ENCODE measurements at regions not wholly inside any gene's neighbourhood (a gene's known extent, or its start where the extent isn't known, plus 50 kb on each side); places are given as distances from the start of the nearest gene placed in this dataset.

DNA sequence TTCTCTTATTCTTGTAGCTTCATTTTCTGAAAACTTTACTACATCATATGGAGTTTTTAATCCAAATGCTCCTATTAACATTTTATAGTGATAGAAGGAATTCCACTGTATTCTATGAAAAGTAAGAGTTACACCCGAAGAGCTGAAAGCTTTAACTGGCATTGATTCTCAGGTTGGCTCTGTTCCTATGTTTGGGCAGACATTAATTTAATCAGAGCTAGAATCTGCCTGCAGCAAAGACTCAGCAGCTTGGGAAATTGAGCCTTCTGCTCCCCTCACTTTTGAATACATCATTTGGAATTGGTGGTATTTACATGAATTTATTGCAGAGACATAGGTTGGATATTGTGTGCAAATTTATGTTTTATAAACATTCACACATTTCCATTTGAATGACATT lies 1494.7 kb downstream of the CDH8 start:
- TF ChIP-seq POLR2A (IDR thresholded peaks at IDR 0.05; ENCODE audit: low read length) = no peak
- TF ChIP-seq GATA1 (IDR thresholded peaks at IDR 0.05; ENCODE audit: low read depth, low read length) = no peak
- DNase-seq = no peak

DNA sequence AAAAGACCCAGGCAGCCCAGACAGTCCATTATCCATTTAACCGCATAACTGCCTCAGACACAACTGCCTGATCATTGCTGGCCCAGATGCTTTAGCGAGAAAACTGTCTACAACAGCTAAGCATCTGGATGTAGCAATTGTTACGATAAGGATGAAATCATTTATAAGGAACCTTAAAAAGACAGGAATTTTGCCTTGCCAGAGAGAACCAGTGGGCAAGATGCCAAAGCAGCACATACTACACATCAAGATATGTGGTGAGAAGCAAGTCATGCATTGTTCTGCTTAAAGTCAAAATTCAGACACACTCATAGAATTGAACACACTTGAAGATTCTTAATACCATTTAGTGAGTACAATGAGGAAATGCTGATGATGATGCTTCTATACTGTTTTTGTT lies 1525.3 kb downstream of the CDH8 start:
- TF ChIP-seq GATA1 (IDR thresholded peaks at IDR 0.05; ENCODE audit: low read depth, low read length) (no peak), POLR2A (IDR thresholded peaks at IDR 0.05; ENCODE audit: low read length) (no peak)
- DNase-seq = no peak

DNA sequence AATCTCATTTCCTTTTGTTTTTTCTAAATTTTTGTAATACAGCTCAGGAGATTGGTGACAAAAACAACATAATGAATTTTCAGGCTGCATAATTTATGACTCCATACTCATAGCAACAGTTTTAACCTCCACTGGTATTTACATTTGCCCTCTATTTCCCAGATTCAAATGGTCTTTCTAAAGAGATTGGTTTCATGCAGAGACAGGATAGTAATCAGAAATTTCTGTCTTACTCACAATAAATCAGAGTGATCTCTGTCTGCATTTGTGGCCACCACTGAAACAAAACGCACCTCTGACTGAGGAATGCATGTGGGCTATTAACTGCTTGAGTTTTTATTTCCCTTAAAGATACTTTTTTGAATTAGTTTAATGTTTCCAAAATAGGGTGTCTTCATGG lies 1526.0 kb downstream of the CDH8 start:
- TF ChIP-seq GATA1 (IDR thresholded peaks at IDR 0.05; ENCODE audit: low read depth, low read length) = no peak
- no peak for TF ChIP-seq POLR2A (IDR thresholded peaks at IDR 0.05; ENCODE audit: low read length)
- no peak for DNase-seq

DNA sequence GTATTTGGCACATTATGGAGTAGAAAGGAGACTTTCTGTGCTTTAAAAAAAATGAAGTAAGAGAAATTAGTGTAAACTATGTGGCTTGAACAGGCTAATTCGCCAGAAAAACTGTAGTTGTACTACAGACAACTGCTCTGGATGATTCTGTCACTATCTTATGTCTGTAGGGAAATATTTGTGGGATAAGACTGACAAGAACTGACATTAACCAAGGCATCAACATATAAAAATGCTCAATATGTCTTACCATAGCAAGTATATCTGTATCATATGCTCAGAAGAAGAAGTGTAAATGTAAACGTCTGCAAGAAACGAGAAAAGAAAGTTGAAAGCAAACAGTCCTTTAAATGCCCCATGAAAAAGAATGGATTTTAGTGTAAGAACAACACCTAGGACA lies 1545.0 kb downstream of the CDH8 start:
- DNase-seq = no peak
- no peak for TF ChIP-seq GATA1 (IDR thresholded peaks at IDR 0.05; ENCODE audit: low read depth, low read length)
- TF ChIP-seq POLR2A (IDR thresholded peaks at IDR 0.05; ENCODE audit: low read length) = no peak

DNA sequence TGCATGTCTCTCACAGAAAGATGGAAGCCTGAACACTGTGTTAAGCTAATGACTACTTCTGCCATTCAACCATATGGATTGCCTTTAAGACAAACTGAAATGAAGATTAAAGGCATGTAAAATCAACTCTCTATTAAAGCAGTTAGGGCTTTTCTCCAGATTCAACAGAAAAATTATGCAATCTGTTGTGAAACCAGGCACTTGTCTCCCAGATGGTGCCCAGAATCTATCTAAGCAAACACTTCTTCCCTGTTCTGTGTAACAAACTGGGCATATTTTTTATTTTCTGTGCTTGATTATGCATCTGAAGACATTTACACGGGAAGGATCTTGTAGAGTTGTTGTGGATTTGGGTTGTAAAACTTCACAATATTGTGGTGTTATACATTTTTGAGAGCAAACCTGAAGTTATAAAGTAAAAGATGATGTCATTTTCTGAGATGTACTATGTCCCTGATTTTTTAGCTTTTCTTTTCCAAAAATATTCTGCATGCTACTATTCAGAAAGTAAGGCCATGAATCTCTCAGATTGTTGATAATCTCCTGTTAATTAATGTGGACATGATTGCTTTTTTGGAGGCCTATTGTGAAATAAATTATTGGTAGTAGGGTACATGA lies 1550.3 kb downstream of the CDH8 start:
- no peak for TF ChIP-seq POLR2A (IDR thresholded peaks at IDR 0.05; ENCODE audit: low read length)
- no peak for TF ChIP-seq GATA1 (IDR thresholded peaks at IDR 0.05; ENCODE audit: low read depth, low read length)

DNA sequence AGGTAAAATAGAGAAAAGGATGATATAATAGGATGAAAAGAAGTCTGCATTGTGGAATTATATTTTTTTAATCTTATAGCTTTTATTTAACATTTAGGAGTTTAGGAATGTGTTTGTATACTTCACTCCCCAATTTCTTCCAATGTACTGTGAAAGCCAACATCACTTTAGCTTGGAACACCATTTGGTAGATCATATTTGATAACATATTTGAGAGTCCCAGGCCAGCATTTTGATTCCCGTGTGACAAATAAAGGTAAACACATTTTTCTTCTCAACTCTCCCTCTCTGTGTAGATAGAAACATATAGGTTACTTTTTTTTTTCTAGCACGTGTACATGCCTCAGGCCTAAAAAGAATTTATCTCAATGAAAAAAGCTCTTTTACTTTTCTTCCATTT lies 1551.3 kb downstream of the CDH8 start:
- no peak for DNase-seq
- no peak for TF ChIP-seq POLR2A (IDR thresholded peaks at IDR 0.05; ENCODE audit: low read length)
- TF ChIP-seq GATA1 (IDR thresholded peaks at IDR 0.05; ENCODE audit: low read depth, low read length) = no peak

More for the DNA sequence above, 1550.3 kb downstream of the CDH8 start:
- no peak for DNase-seq

DNA sequence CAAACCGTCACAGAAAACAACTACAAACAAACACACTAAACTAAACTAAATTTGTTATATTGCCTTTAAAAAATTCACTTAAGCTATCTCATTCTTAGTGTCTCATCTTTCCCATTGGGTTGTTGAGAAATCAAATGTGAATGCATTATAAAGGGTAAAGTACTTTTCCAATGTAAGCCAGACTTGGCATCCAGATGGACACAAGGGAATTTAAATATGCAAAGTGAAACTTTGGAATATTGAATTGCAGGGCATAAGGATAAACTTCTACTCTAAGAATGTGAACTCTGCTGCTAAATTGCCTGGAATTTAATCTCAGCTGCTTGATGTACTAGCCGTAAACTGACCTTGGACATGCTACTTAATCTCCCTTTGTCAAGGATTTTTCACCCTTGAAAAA lies 1554.6 kb downstream of the CDH8 start:
- TF ChIP-seq POLR2A (IDR thresholded peaks at IDR 0.05; ENCODE audit: low read length) = no peak
- DNase-seq = no peak

DNA sequence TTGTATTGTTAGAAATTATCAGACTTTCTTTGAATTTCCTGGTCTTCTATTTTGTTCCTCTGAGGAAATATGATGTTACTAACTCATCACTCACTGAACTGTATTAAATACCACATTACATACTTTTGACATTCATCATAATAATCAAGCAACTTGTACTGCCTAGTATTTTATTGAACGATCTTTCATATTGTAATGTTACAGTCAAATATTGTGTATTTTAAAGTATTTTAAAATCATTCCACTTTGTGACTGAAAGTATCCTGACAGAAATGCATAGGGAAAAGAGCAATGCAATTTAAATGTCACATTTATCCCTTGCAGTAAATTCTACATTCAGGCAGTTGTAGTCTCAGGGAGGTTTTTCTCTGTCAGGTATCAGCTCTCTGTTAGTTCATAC lies 1557.4 kb downstream of the CDH8 start:
- no peak for DNase-seq
- TF ChIP-seq POLR2A (IDR thresholded peaks at IDR 0.05; ENCODE audit: low read length) (no peak), GATA1 (IDR thresholded peaks at IDR 0.05; ENCODE audit: low read depth, low read length) (no peak)

DNA sequence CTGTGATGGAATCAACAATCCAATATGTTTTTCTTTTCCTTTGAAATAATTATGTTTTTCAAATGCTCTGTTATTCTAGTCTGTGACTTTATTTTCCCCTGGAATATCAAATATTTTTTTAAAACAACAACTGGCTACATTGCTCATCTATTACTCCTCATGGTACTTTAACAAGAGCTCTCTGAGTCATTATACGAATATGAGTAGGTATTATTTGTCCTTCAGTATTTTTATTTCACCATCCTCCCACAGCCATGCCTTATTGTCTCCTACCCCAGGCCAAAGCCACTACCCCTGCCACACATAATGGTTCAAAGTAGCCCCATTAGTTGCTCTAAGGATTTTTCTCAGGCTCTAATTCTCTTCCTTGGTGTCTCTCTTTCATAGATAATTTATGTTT lies 1572.3 kb downstream of the CDH8 start:
- DNase-seq = no peak
- no peak for TF ChIP-seq POLR2A (IDR thresholded peaks at IDR 0.05; ENCODE audit: low read length)
- no peak for TF ChIP-seq GATA1 (IDR thresholded peaks at IDR 0.05; ENCODE audit: low read depth, low read length)

DNA sequence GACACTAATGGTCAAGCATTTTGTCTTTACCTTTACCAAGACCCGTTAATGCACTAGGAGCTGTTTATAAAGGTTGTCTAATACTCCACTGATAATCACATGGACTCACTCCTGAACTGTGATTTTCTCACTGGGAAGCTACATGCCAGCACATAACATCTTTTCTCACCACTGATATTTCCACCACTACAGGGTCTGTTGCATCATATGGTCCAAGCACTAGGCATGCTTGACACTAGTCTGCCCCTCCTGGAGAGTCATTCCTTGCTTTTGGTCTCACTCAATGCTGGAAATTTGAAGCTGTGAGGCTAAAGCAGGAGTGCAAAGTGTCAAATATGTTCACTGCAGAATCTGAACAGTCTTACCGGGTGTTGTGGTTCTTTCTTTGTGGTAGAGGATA lies 1576.8 kb downstream of the CDH8 start:
- DNase-seq = no peak
- TF ChIP-seq POLR2A (IDR thresholded peaks at IDR 0.05; ENCODE audit: low read length) = no peak
- TF ChIP-seq GATA1 (IDR thresholded peaks at IDR 0.05; ENCODE audit: low read depth, low read length) = no peak

DNA sequence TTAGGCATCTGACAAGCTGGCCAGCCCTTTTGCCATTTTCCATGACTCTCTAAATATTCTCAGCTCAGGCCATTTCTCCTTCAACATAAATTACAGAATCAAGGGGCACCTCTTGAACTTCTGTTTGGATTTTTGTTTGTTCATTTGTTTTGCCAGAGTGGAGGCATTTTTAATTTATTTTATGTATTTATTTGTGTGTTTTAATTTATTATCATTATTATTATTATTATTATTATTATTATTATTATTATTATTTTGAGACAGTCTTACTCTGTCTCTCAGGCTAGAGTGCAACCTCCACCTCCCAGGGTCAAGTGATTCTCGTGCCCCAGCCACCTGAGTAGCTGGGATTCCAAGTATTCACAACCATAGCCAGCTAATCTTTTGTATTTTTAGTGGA lies 1578.0 kb downstream of the CDH8 start:
- DNase-seq = no peak
- TF ChIP-seq POLR2A (IDR thresholded peaks at IDR 0.05; ENCODE audit: low read length) = no peak
- no peak for TF ChIP-seq GATA1 (IDR thresholded peaks at IDR 0.05; ENCODE audit: low read depth, low read length)

DNA sequence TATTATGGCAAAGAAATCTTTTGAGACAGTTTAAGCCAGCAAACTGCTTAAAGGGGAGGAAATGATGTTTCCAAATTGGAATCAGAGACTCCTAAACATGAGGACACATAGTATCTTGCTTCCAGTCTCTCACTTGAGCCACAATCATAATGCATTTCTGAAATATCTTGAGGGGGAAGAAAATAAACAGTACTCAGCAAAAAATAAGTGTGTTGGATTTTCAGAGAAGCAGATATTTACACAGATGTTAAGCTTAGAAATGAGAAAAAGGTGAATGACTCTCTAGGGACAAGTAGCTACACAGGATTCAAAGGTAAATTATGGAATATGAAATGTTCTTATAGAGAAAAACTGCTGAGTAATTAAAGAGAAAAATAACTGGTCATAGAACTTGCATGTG lies 1583.6 kb downstream of the CDH8 start:
- DNase-seq = no peak
- TF ChIP-seq POLR2A (IDR thresholded peaks at IDR 0.05; ENCODE audit: low read length) (no peak), GATA1 (IDR thresholded peaks at IDR 0.05; ENCODE audit: low read depth, low read length) (no peak)

- no peak for DNase-seq
- TF ChIP-seq POLR2A (IDR thresholded peaks at IDR 0.05; ENCODE audit: low read length) (no peak), GATA1 (IDR thresholded peaks at IDR 0.05; ENCODE audit: low read depth, low read length) (no peak)
Measured at GRCh38 chr16:60438894-60439293, 1597.3 kb downstream of the CDH8 start.

GRCh38 chr16:60432472-60432871 lies 1603.8 kb downstream of the CDH8 start:
- no peak for TF ChIP-seq POLR2A (IDR thresholded peaks at IDR 0.05; ENCODE audit: low read length)
- DNase-seq = no peak

DNA sequence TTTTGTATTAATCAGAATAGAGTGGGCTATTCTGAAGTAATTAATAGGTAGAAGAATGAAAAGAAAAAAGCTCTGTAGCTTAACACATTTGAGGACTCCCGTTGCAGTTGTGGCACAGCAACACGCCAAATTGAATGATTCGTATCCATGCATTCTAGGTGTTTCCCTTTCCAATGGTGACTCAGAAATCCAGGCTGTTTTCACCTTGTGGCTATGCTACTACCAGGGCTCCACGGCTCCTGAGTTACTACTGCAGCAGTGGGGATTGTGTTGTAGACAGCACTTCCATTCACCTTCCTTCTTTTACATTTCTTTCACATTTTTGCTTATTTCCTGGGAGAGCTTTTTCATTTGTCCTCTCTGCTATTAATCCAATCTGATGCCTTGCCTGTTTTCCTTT lies 1616.4 kb downstream of the CDH8 start:
- no peak for DNase-seq
- TF ChIP-seq POLR2A (IDR thresholded peaks at IDR 0.05; ENCODE audit: low read length) (no peak), GATA1 (IDR thresholded peaks at IDR 0.05; ENCODE audit: low read depth, low read length) (no peak)

DNA sequence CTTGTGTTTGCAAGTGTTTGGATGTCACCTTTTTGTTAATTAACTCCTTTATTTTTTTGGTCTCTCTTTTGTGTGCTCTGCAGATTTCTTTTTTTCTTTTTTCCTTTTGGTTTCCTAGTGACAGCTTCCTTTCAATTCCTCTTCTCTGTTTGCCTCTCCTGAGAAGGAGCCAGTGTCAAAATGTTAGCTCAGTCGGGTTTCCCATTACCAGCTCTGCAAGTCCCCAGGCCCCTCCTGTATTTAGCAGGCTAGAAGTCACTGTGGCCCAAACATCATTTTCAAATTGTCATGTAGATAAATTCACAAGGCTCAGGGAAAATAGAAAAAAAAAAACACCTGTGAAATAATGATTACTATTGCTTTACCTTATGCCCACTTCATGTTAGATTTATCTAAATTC lies 1621.6 kb downstream of the CDH8 start:
- TF ChIP-seq GATA1 (IDR thresholded peaks at IDR 0.05; ENCODE audit: low read depth, low read length) (no peak), POLR2A (IDR thresholded peaks at IDR 0.05; ENCODE audit: low read length) (no peak)
- DNase-seq = no peak
